Left lung (tissue), 4 donors: ENCODE measurements at regions not wholly inside any gene's neighbourhood (a gene's known extent, or its start where the extent isn't known, plus 50 kb on each side); places are given as distances from the start of the nearest gene placed in this dataset.

ENCODE experiments used
- ATAC-seq: fragments of 200-7000 bp; cut with Tn5 transposase; one replicate; pipeline ENCODE4 v1.9.1; 2020; ENCODE audit warnings: moderate library complexity
- DNase-seq, 4 donors: peaks; one replicate each; pipeline ENCODE4 v3.0.0-alpha.2; 2013 to 2020
- H3K27ac ChIP-seq, 2 donors: fragments of 200-600 bp; sonication (generic) in 1 of 2; one replicate each; pipeline versions ENCODE4 v1.5.0 to v1.8.0; 2020 to 2021
- H3K27me3 ChIP-seq, 2 donors: fragments of 200-600 bp; sonication (generic) in 1 of 2; one replicate each; pipeline versions ENCODE4 v1.5.0 to v1.8.0; 2020 to 2021
- H3K36me3 ChIP-seq, 2 donors: fragments of 200-600 bp; sonication (generic) in 1 of 2; one replicate each; pipeline versions ENCODE4 v1.5.0 to v1.8.0; 2020 to 2021
- H3K4me1 ChIP-seq, 2 donors: fragments of 200-600 bp; one replicate each; pipeline ENCODE4 v1.8.0; 2021
- H3K4me3 ChIP-seq, 2 donors: fragments of 200-600 bp; sonication (generic) in 1 of 2; one replicate each; pipeline versions ENCODE4 v1.5.0 to v1.8.0; 2020 to 2021; ENCODE audit warnings: mild to moderate bottlenecking in 1 of 2
- H3K9me3 ChIP-seq, 2 donors: fragments of 200-600 bp; sonication (generic) in 1 of 2; one replicate each; pipeline versions ENCODE4 v1.5.0 to v1.8.0; 2020 to 2021
- intact Hi-C, 2 donors: fragments of 100-400 bp; cut with DNase I; formaldehyde crosslinking; loops; one replicate each; pipeline versions ENCODE4 v1.11.2 to v1.14.2; 2022
- TF ChIP-seq, protein P1 (sequence below), 2 donors: fragments of 200-600 bp; sonication (generic) in 1 of 2; IDR thresholded peaks; one replicate each; pipeline versions ENCODE4 v1.5.0 to v1.8.0; 2021; ENCODE audit warnings: antibody characterized with exemption in 2 of 2
- donor health status: DM: no; HTN: yes; CAD: no.
- donor health status: DM: no; HTN: no; CAD: no.

DNA sequence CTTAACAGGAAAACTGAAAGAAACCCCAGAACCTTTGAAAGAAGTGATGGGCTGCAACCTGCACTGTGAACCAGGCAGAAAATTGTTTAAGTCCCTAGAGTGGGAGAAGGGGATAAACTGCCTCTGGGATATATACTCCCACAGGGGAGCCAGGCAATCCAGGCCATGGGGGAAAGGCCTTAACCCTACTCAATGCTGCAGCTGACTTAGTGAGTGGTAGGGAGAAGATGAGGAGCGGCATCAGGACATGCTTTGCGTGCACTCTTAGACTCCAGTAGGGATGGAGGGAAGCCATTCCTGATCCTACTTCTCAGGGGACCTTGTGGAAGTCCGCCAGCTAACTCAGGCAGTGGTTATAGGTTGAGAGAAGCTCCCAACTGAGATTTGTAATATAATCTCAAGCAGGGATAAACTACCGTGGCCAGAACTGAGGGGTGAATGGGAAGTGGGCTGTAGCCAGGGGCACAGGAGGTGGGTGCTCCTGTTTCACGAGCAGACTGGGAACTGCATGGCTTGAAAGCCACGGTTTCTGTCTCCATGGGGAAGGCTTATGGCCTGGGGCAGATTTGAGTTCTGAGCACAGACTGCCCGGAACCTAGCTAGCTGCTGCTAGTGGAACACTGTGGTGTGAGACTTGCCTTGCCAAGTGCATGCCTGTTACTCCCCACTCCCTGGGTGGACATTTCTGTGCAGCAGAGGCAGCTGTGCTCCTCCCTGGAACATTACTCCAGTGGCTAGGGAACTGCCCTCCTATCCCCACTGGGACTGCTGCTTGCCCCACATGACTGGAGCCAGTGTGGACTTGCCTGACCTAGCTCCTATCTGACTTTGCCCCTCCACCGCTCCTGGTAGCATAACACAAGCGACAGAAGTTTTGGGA, 119.2 kb upstream of the SCAF11 start:
- no peak overlapping the region for H3K4me3 ChIP-seq
- no peak for DNase-seq
- no peaks in the 10 kb centered on the region for H3K4me1 ChIP-seq
- H3K9me3 ChIP-seq = peaks cover 0 to 3% of the 10 kb centered on the region in 2 donors
- ATAC-seq = no peak
- intact Hi-C loops = no loop called here
- no peaks in the 10 kb centered on the region for H3K27me3 ChIP-seq
- H3K36me3 ChIP-seq = no peaks in the 10 kb centered on the region
- TF ChIP-seq, protein P1, sequence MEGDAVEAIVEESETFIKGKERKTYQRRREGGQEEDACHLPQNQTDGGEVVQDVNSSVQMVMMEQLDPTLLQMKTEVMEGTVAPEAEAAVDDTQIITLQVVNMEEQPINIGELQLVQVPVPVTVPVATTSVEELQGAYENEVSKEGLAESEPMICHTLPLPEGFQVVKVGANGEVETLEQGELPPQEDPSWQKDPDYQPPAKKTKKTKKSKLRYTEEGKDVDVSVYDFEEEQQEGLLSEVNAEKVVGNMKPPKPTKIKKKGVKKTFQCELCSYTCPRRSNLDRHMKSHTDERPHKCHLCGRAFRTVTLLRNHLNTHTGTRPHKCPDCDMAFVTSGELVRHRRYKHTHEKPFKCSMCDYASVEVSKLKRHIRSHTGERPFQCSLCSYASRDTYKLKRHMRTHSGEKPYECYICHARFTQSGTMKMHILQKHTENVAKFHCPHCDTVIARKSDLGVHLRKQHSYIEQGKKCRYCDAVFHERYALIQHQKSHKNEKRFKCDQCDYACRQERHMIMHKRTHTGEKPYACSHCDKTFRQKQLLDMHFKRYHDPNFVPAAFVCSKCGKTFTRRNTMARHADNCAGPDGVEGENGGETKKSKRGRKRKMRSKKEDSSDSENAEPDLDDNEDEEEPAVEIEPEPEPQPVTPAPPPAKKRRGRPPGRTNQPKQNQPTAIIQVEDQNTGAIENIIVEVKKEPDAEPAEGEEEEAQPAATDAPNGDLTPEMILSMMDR (IDR thresholded peaks at IDR 0.05) = no peak
- H3K27ac ChIP-seq = no peak overlapping the region

DNA sequence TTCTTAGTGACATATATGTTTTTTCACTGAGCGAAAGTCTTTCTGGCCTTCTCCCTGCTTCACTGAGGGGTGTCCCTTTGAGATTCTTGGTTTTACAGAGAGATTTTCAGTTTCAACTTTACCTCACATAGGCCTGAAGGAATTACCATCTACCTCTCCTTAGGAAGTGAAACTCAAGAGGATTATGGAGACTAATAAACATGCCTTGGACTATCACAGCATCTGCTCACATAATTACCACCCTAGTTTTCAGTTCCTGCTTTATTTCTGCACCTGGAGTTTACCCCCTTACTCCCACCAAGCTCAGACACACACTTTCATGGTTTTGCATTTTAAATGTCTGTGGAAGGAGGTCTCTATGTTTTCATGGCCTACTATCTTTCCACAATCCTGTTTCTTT, 118.3 kb upstream of the SCAF11 start:
- H3K9me3 ChIP-seq = peaks cover 0 to 3% of the 10 kb centered on the region in 2 donors
- H3K4me1 ChIP-seq = no peaks in the 10 kb centered on the region
- H3K4me3 ChIP-seq = no peak overlapping the region
- DNase-seq (no peak), ATAC-seq (no peak)
- no peaks in the 10 kb centered on the region for H3K36me3 ChIP-seq
- H3K27me3 ChIP-seq = no peaks in the 10 kb centered on the region
- intact Hi-C loops = no loop called here
- TF ChIP-seq, protein P1 (IDR thresholded peaks at IDR 0.05) = no peak
- H3K27ac ChIP-seq = no peak overlapping the region

DNA sequence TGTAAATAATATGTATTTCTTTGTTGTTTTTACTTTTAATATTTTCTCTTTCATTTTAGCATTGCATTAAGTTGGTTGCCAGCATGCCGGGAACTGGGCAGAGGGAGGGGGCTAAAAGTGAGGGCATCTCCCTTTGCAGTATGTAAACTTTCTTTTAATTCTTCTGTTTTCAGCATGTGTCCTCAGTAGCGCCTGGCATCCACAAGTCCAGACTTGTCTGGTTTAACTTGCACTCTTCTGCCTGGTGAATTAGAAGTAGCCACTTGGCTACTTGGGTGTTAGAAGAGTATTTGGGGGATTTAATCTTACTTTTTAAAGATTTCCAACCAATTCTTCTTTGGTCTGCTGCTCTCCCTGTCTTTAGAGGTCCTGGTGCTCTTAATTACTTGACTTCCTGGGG, 117.2 kb upstream of the SCAF11 start:
- TF ChIP-seq, protein P1 (IDR thresholded peaks at IDR 0.05) = no peak
- Histone ChIP-seq H3K9me3 (peaks cover 0 to 1% of the 10 kb centered on the region in 2 donors), H3K27ac (no peak overlapping the region), H3K27me3 (no peaks in the 10 kb centered on the region), H3K4me3 (no peak overlapping the region), H3K36me3 (no peaks in the 10 kb centered on the region), H3K4me1 (no peaks in the 10 kb centered on the region)
- DNase-seq (no peak), ATAC-seq (no peak)
- intact Hi-C loops = no loop called here

DNA sequence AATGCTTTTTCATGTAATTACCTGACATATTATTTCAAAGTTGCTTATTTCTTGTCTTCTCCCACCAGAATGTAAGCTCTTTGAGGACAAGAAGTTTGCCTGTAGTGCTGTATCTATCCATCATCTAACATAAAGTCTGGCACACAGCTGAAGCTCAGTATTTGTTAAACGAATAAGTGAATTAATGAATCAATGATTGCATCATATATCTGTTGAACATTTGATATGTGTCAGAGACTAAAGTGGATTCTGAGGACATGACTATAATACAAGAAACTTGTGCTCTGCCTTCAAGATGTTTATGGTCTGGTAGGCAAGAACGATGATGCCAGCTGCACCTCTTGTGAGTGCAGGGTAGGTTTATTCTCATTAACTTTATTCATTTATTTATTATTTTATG, 115.4 kb upstream of the SCAF11 start:
- no peak for DNase-seq
- no peak for ATAC-seq
- Histone ChIP-seq H3K36me3 (no peaks in the 10 kb centered on the region), H3K4me1 (no peaks in the 10 kb centered on the region), H3K4me3 (no peak overlapping the region), H3K9me3 (no peaks in the 10 kb centered on the region), H3K27me3 (no peaks in the 10 kb centered on the region), H3K27ac (no peak overlapping the region)
- intact Hi-C loops = no loop called here
- TF ChIP-seq, protein P1 (IDR thresholded peaks at IDR 0.05) = no peak

DNA sequence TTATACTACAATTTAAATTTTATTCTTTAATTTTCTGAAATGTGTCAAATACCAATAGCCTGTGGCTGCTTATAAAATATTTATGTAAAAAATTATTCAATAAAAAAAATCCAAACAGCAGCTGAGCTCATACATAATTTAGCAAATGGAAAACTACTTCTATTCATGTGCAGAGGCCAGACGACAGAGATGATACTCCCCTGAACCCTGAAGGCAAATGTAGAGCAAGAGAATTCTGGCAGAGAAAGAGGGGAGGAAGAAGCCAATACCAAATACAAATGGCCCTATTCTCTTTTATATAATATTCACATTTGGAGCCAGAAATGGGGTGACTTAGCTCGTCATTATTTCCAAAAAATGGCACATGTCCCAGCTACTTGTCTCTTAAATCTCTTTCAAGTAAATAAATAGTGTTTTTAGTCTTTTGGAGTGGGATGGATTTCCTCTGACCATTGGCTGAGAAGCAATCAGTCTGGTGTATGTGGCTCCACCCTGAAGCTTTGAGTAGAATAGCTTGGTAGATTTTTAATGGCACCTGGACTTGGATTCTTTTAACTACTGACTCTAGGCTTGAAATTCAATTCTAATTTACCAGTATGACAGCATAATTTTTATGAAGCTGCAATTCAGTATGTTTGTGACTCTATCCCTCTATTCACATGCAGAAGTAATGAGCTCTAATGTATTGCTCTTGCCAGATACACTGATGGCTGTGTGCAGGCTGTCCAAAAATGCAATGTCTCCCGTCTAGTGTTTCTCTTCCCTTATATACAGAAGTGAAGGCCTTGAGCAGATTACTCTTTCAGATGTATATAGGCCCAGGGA, 113.4 kb upstream of the SCAF11 start:
- no peaks in the 10 kb centered on the region for H3K36me3 ChIP-seq
- no peaks in the 10 kb centered on the region for H3K27me3 ChIP-seq
- DNase-seq (no peak), ATAC-seq (no peak)
- TF ChIP-seq, protein P1 (IDR thresholded peaks at IDR 0.05) = no peak
- H3K27ac ChIP-seq = no peak overlapping the region
- H3K9me3 ChIP-seq = no peaks in the 10 kb centered on the region
- no peak overlapping the region for H3K4me3 ChIP-seq
- H3K4me1 ChIP-seq = no peaks in the 10 kb centered on the region
- intact Hi-C loops = no loop called here
